ENCODE measurements at regions not wholly inside any gene's neighbourhood (a gene's known extent, or its start where the extent isn't known, plus 50 kb on each side); places are given as distances from the start of the nearest gene placed in this dataset.

- TF ChIP-seq CTCF (conservative IDR thresholded peaks at IDR 0.05; ENCODE audit: low read depth, low read length): no peak
- DNase-seq (ENCODE audit: low read depth): no peak
- H3K4me3 ChIP-seq (ENCODE audit: low read depth, low read length): no peak overlapping the region
These were observed 356.8 kb downstream of the HDGFL1 start for GRCh38 chr6:22925920-22926789.

GRCh38 chr6:22926790-22927354, 357.5 kb downstream of the HDGFL1 start:
- DNase-seq (ENCODE audit: low read depth): no peak
- H3K4me3 ChIP-seq (ENCODE audit: low read depth, low read length): no peak overlapping the region
- TF ChIP-seq CTCF (conservative IDR thresholded peaks at IDR 0.05; ENCODE audit: low read depth, low read length): no peak

- TF ChIP-seq CTCF (conservative IDR thresholded peaks at IDR 0.05; ENCODE audit: low read depth, low read length): no peak
- DNase-seq (ENCODE audit: low read depth): no peak
- H3K4me3 ChIP-seq (ENCODE audit: low read depth, low read length): no peak overlapping the region
These were observed 359.4 kb downstream of the HDGFL1 start for GRCh38 chr6:22928775-22929174.

GRCh38 chr6:22929311-22929985, 360.1 kb downstream of the HDGFL1 start:
- no peak for TF ChIP-seq CTCF (conservative IDR thresholded peaks at IDR 0.05; ENCODE audit: low read depth, low read length)
- DNase-seq (ENCODE audit: low read depth): no peak
- H3K4me3 ChIP-seq (ENCODE audit: low read depth, low read length): no peak overlapping the region

GRCh38 chr6:22940581-22941290, 371.4 kb downstream of the HDGFL1 start:
- H3K4me3 ChIP-seq (ENCODE audit: low read depth, low read length): no peak overlapping the region
- TF ChIP-seq CTCF (conservative IDR thresholded peaks at IDR 0.05; ENCODE audit: low read depth, low read length): no peak
- DNase-seq (ENCODE audit: low read depth): no peak

GRCh38 chr6:22942403-22942802, 373.0 kb downstream of the HDGFL1 start:
- no peak for TF ChIP-seq CTCF (conservative IDR thresholded peaks at IDR 0.05; ENCODE audit: low read depth, low read length)
- no peak for DNase-seq (ENCODE audit: low read depth)
- H3K4me3 ChIP-seq (ENCODE audit: low read depth, low read length): no peak overlapping the region
